Mesenchymal stem cell (in vitro differentiated cells and primary cell): ENCODE measurements at regions not wholly inside any gene's neighbourhood (a gene's known extent, or its start where the extent isn't known, plus 50 kb on each side); places are given as distances from the start of the nearest gene placed in this dataset.
A peak's percentile ranks its signal among the peaks of the same experiment; 100 is the strongest.

Experiments
- DNase-seq: peaks from one replicate; pipeline ENCODE4 v3.0.0-alpha.2; 2013
- H2AFZ ChIP-seq: one replicate; pipeline ENCODE4 v1.6.1; 2013; ENCODE audit warnings: low read depth, mild to moderate bottlenecking, control low read depth, inconsistent platforms, low read length, moderate library complexity
- H2AK5ac ChIP-seq: 2 replicates; pipeline ENCODE4 v1.6.1; 2013; ENCODE audit warnings: low read length, moderate library complexity, mild to moderate bottlenecking, inconsistent platforms; ENCODE audit not compliant: severe bottlenecking
- H2BK120ac ChIP-seq: one replicate; pipeline ENCODE4 v1.6.1; 2013; ENCODE audit warnings: low read depth, mild to moderate bottlenecking, inconsistent platforms, low read length, moderate library complexity
- H2BK12ac ChIP-seq, 2 experiments: one replicate each; pipeline ENCODE4 v1.6.1; 2013; ENCODE audit warnings: inconsistent platforms in 2 of 2, low read length in 2 of 2, mild to moderate bottlenecking in 2 of 2, moderate library complexity in 2 of 2, control low read depth in 1 of 2
- H2BK15ac ChIP-seq: one replicate; pipeline ENCODE4 v1.6.1; 2013; ENCODE audit warnings: mild to moderate bottlenecking, low read depth, inconsistent platforms; ENCODE audit not compliant: poor library complexity, severe bottlenecking
- H2BK5ac ChIP-seq: 2 replicates; pipeline ENCODE4 v1.6.1; 2013; ENCODE audit warnings: low read depth, mild to moderate bottlenecking, low read length, control low read depth, inconsistent platforms; ENCODE audit not compliant: poor library complexity, severe bottlenecking
- H3K14ac ChIP-seq, 2 experiments: one replicate each; pipeline ENCODE4 v1.6.1; 2013; ENCODE audit warnings: inconsistent platforms in 2 of 2, low read length in 2 of 2, control low read depth in 1 of 2, mild to moderate bottlenecking in 1 of 2, moderate library complexity in 1 of 2
- H3K18ac ChIP-seq, 2 experiments: one replicate each; pipeline ENCODE4 v1.6.1; 2013; ENCODE audit warnings: inconsistent platforms in 2 of 2, low read length in 2 of 2, control low read depth in 1 of 2, low read depth in 1 of 2, mild to moderate bottlenecking in 1 of 2
- H3K23ac ChIP-seq, 2 experiments: one replicate each; pipeline ENCODE4 v1.6.1; 2013; ENCODE audit warnings: inconsistent platforms in 2 of 2, low read length in 2 of 2, mild to moderate bottlenecking in 2 of 2, moderate library complexity in 2 of 2, control low read depth in 1 of 2
- H3K27ac ChIP-seq: 2 replicates; pipeline ENCODE4 v1.5.1; 2013; ENCODE audit warnings: mild to moderate bottlenecking, moderate library complexity, low read length, control low read depth, inconsistent platforms; ENCODE audit not compliant: poor library complexity, severe bottlenecking
- H3K27me3 ChIP-seq, 2 experiments: 2 replicates each; pipeline versions ENCODE4 v1.6.1 to v1.7.0; 2013; ENCODE audit warnings: low read length in 2 of 2, mild to moderate bottlenecking in 2 of 2, moderate library complexity in 2 of 2, control low read depth in 1 of 2, inconsistent platforms in 1 of 2; ENCODE audit not compliant: control insufficient read depth in 1 of 2, insufficient read depth in 1 of 2
- H3K36me3 ChIP-seq, 2 experiments: 2 replicates each; pipeline versions ENCODE4 v1.6.1 to v1.7.0; 2013; ENCODE audit warnings: low read length in 2 of 2, control low read depth in 1 of 2, inconsistent platforms in 1 of 2, low read depth in 1 of 2, mild to moderate bottlenecking in 1 of 2; ENCODE audit not compliant: insufficient read depth in 2 of 2, control insufficient read depth in 1 of 2
- H3K4ac ChIP-seq, 2 experiments: one replicate each; pipeline ENCODE4 v1.6.1; 2013; ENCODE audit warnings: inconsistent platforms in 2 of 2, low read length in 2 of 2, mild to moderate bottlenecking in 2 of 2, moderate library complexity in 2 of 2, control low read depth in 1 of 2, low read depth in 1 of 2
- H3K4me1 ChIP-seq: 2 replicates; pipeline ENCODE4 v1.6.1; 2013; ENCODE audit warnings: low read depth, low read length, control low read depth; ENCODE audit not compliant: control insufficient read depth, insufficient read depth
- H3K4me2 ChIP-seq: 2 replicates; pipeline ENCODE4 v1.6.1; 2013; ENCODE audit warnings: low read length, mild to moderate bottlenecking, inconsistent platforms; ENCODE audit not compliant: poor library complexity, severe bottlenecking
- H3K4me3 ChIP-seq, 2 experiments: 2 replicates each; pipeline versions ENCODE4 v1.5.1 to v1.7.0; 2013; ENCODE audit warnings: low read length in 2 of 2, mild to moderate bottlenecking in 2 of 2, control low read depth in 1 of 2, low read depth in 1 of 2; ENCODE audit not compliant: insufficient read depth in 1 of 2
- H3K79me1 ChIP-seq: replicated peaks from 2 replicates; pipeline ENCODE4 v1.6.1; 2013; ENCODE audit warnings: mild to moderate bottlenecking, control low read depth, low read length, inconsistent platforms; ENCODE audit not compliant: poor library complexity, severe bottlenecking
- H3K9ac ChIP-seq: 2 replicates; pipeline ENCODE4 v1.7.0; 2013; ENCODE audit warnings: mild to moderate bottlenecking, low read length, moderate library complexity
- H3K9me3 ChIP-seq: 2 replicates; pipeline ENCODE4 v1.7.0; 2013; ENCODE audit warnings: mild to moderate bottlenecking, low read length; ENCODE audit not compliant: control insufficient read depth
- H4K8ac ChIP-seq: one replicate; pipeline ENCODE4 v1.6.1; 2013; ENCODE audit warnings: inconsistent platforms, mild to moderate bottlenecking, low read length, moderate library complexity
- H4K91ac ChIP-seq: one replicate; pipeline ENCODE4 v1.6.1; 2013; ENCODE audit warnings: mild to moderate bottlenecking, low read length, inconsistent platforms
- WGBS: methylation state at CpG from one replicate; pipeline ENCODE4 v1.1.7; 2013; ENCODE audit warnings: mixed read lengths; 5-methylcytosine and 5-hydroxymethylcytosine counted together

DNA sequence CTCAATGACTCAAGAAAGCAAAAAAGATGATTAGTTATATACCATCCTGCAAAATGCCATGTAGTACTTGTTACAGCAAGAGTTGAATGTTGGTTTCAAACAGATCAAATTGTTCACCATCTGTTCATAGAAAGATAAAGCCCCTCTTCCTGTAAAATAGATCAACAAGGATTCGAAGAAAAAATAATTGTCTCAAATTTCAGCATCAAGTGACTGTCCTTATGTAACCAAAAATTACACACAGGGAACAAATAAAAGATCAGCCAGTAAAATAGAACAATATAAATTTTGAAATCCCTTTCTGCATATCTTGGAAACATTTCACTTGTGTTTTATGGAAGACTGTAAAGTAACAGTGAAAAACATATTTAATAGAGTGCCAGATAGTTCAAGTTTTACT, 165.1 kb upstream of the STAC start:
- Histone ChIP-seq H2AK5ac (no peak overlapping the region), H3K14ac (no peak overlapping the region)

DNA sequence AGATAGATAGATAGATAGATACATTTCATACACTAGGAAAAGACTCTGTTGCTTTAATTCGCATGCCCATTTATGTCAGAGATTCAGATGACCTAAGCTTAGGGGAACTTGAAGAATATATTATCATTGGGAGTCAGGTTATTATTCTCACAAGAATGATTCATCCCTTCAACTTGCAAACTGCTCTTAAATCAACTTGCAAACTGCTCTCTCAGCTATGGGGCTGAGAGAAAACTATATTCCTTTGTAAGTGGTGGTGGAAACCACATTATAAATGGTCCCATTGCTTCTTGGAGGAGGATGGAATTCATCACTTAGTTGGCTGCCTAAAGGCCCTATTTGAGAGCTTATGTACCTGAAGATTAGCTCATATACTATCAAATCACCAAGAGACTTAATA, 160.9 kb upstream of the STAC start:
- no peaks in the 10 kb centered on the region for H3K4me1 ChIP-seq
- H3K9ac ChIP-seq: no peak overlapping the region
- H3K18ac ChIP-seq: no peak overlapping the region
- no peak overlapping the region for H3K4ac ChIP-seq
- H2AK5ac ChIP-seq: no peak overlapping the region
- no peak overlapping the region for H3K14ac ChIP-seq
- no peak overlapping the region for H2BK5ac ChIP-seq
- no peak overlapping the region for H4K8ac ChIP-seq
- H2BK12ac ChIP-seq: no peak overlapping the region
- H3K79me1 ChIP-seq: no peaks in the 10 kb centered on the region
- H3K23ac ChIP-seq: no peak overlapping the region
- WGBS: no CpG with 5 or more reads among the region's 1 CpG
- no peak overlapping the region for H3K4me2 ChIP-seq
- H3K9me3 ChIP-seq: no peaks in the 10 kb centered on the region
- no peaks in the 10 kb centered on the region for H3K27me3 ChIP-seq
- no peak overlapping the region for H2BK15ac ChIP-seq
- DNase-seq: peak; percentile 15
- H2BK120ac ChIP-seq: no peak overlapping the region
- H4K91ac ChIP-seq: no peak overlapping the region
- no peak overlapping the region for H2AFZ ChIP-seq
- peak overlapping the region; percentile 57 for H3K27ac ChIP-seq
- H3K36me3 ChIP-seq: no peaks in the 10 kb centered on the region
- no peak overlapping the region for H3K4me3 ChIP-seq

More for the DNA sequence above, 165.1 kb upstream of the STAC start:
- Histone ChIP-seq H3K18ac (no peak overlapping the region), H3K79me1 (no peaks in the 10 kb centered on the region), H4K91ac (no peak overlapping the region), H3K23ac (no peak overlapping the region), H3K27ac (no peak overlapping the region), H3K4me3 (no peak overlapping the region), H2BK15ac (no peak overlapping the region), H2BK12ac (no peak overlapping the region), H3K36me3 (no peaks in the 10 kb centered on the region), H3K4ac (no peak overlapping the region), H3K27me3 (no peaks in the 10 kb centered on the region), H4K8ac (no peak overlapping the region), H2BK5ac (no peak overlapping the region), H3K9me3 (no peaks in the 10 kb centered on the region), H2AFZ (no peak overlapping the region), H3K9ac (no peak overlapping the region), H2BK120ac (no peak overlapping the region), H3K4me2 (no peak overlapping the region), H3K4me1 (peaks cover 2% of the 10 kb centered on the region)
- no peak for DNase-seq
- WGBS: 100% methylated on average over 1 of the region's 1 CpG

DNA sequence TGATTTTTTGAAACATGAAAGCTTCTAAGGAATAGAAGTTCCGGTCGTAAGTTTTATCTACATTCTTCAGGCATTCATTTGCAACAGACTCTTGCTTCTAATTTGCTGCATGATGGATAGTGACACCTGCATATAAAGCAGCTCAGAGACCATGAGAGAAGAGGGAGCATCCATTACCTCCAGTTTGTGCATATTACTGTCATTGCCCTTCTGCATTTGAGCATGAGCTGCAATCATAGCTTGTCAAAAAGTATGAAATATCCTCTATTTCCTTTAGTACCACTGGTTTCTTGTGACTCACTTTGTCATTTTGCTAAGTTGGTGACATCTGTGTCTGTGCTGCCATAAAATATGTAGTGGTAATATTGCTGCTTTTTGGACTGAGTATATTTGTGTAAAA, 160.1 kb upstream of the STAC start:
- no peak for DNase-seq
- Histone ChIP-seq H3K36me3 (no peaks in the 10 kb centered on the region), H3K18ac (no peak overlapping the region), H3K27me3 (no peaks in the 10 kb centered on the region), H3K4me3 (no peak overlapping the region), H3K14ac (no peak overlapping the region), H2BK5ac (no peak overlapping the region), H4K91ac (no peak overlapping the region), H3K4me1 (no peaks in the 10 kb centered on the region), H2BK120ac (no peak overlapping the region), H2AK5ac (no peak overlapping the region), H2BK12ac (no peak overlapping the region), H3K4ac (no peak overlapping the region), H3K9me3 (no peaks in the 10 kb centered on the region), H3K79me1 (no peaks in the 10 kb centered on the region), H2BK15ac (no peak overlapping the region), H4K8ac (no peak overlapping the region), H3K4me2 (no peak overlapping the region), H3K27ac (no peak overlapping the region), H2AFZ (no peak overlapping the region), H3K23ac (no peak overlapping the region), H3K9ac (no peak overlapping the region)
- 100% methylated on average over 2 of the region's 2 CpGs for WGBS

DNA sequence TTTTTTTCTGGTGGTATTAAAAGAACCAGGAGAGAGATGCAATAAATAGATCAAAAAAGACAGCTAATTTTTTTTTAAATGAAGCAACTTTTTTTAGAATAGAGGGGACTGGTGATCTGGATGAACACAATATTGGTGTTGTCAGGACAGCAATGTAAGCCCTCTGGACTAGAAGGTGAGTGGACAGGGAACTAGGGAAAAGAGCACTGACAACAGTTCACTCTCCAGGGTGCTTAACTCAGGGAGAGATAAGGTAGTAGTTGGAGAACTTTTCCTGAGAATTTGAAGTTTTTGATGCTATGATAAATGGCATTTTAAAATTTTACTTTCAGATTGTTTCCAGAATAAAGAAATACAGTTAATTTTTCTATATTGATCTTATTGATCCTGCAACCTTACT, 158.3 kb upstream of the STAC start:
- no peak overlapping the region for H3K27ac ChIP-seq
- H3K9ac ChIP-seq: no peak overlapping the region
- H3K18ac ChIP-seq: no peak overlapping the region
- no peak overlapping the region for H4K91ac ChIP-seq
- no peak overlapping the region for H2BK5ac ChIP-seq
- H3K79me1 ChIP-seq: no peaks in the 10 kb centered on the region
- no peak overlapping the region for H2AFZ ChIP-seq
- H3K27me3 ChIP-seq: no peaks in the 10 kb centered on the region
- H3K23ac ChIP-seq: no peak overlapping the region
- H4K8ac ChIP-seq: no peak overlapping the region
- no peak overlapping the region for H3K14ac ChIP-seq
- no peak overlapping the region for H2AK5ac ChIP-seq
- H3K4me2 ChIP-seq: no peak overlapping the region
- no peak overlapping the region for H2BK15ac ChIP-seq
- DNase-seq: no peak
- no peaks in the 10 kb centered on the region for H3K9me3 ChIP-seq
- H3K4me1 ChIP-seq: no peaks in the 10 kb centered on the region
- no peak overlapping the region for H3K4me3 ChIP-seq
- H2BK120ac ChIP-seq: no peak overlapping the region
- H3K4ac ChIP-seq: no peak overlapping the region
- H3K36me3 ChIP-seq: no peaks in the 10 kb centered on the region
- no peak overlapping the region for H2BK12ac ChIP-seq
